ENCODE measurements at regions not wholly inside any gene's neighbourhood (a gene's known extent, or its start where the extent isn't known, plus 50 kb on each side); places are given as distances from the start of the nearest gene placed in this dataset.

- TF ChIP-seq CTCF (IDR thresholded peaks at IDR 0.05), result no peak
- no peak for DNase-seq
- no peaks in the 10 kb centered on the region for H3K36me3 Mint-ChIP-seq (ENCODE audit: low read depth)
- H3K4me3 Mint-ChIP-seq, result no peak overlapping the region
- no peak overlapping the region for H3K27ac Mint-ChIP-seq
- ChIA-PET POLR2A (no interaction called here), CTCF (no interaction called here)
- no peak for ATAC-seq (ENCODE audit: low read depth)
- H3K4me1 Mint-ChIP-seq, result no peaks in the 10 kb centered on the region
- H3K9me3 Mint-ChIP-seq, result peaks cover 9% of the 10 kb centered on the region
- intact Hi-C loops (cut with micrococcal nuclease), result no loop called here
- no peaks in the 10 kb centered on the region for H3K27me3 Mint-ChIP-seq
Observed at GRCh38 chr12:103140286-103140685, 182.8 kb downstream of the ASCL1 start.

GRCh38 chr12:103144278-103144677, 186.8 kb downstream of the ASCL1 start:
- no peak for DNase-seq
- no peak for ATAC-seq (ENCODE audit: low read depth)
- no peak for TF ChIP-seq CTCF (IDR thresholded peaks at IDR 0.05)
- ChIA-PET CTCF (no interaction called here), POLR2A (no interaction called here)
- Mint-ChIP-seq H3K36me3 (ENCODE audit: low read depth) (no peaks in the 10 kb centered on the region), H3K4me3 (no peak overlapping the region), H3K27ac (no peak overlapping the region), H3K9me3 (no peaks in the 10 kb centered on the region), H3K4me1 (no peaks in the 10 kb centered on the region), H3K27me3 (no peaks in the 10 kb centered on the region)
- intact Hi-C loops (cut with micrococcal nuclease), result no loop called here

- ATAC-seq (ENCODE audit: low read depth) (no peak), DNase-seq (no peak)
- no peaks in the 10 kb centered on the region for H3K36me3 Mint-ChIP-seq (ENCODE audit: low read depth)
- no peak for TF ChIP-seq CTCF (IDR thresholded peaks at IDR 0.05)
- intact Hi-C loops (cut with micrococcal nuclease), result no loop called here
- H3K4me1 Mint-ChIP-seq, result no peaks in the 10 kb centered on the region
- H3K9me3 Mint-ChIP-seq, result peaks cover 4% of the 10 kb centered on the region
- ChIA-PET CTCF (no interaction called here), POLR2A (no interaction called here)
- H3K4me3 Mint-ChIP-seq, result no peak overlapping the region
- H3K27ac Mint-ChIP-seq, result no peak overlapping the region
- peaks cover 3% of the 10 kb centered on the region for H3K27me3 Mint-ChIP-seq
Observed at GRCh38 chr12:103160622-103161021, 203.1 kb downstream of the ASCL1 start.

- no peaks in the 10 kb centered on the region for H3K4me1 Mint-ChIP-seq
- H3K27me3 Mint-ChIP-seq, result peaks cover 3% of the 10 kb centered on the region
- no peak overlapping the region for H3K27ac Mint-ChIP-seq
- ATAC-seq (ENCODE audit: low read depth), result no peak
- DNase-seq, result no peak
- no peak overlapping the region for H3K4me3 Mint-ChIP-seq
- H3K36me3 Mint-ChIP-seq (ENCODE audit: low read depth), result no peaks in the 10 kb centered on the region
- H3K9me3 Mint-ChIP-seq, result peaks cover 4% of the 10 kb centered on the region
- ChIA-PET POLR2A (no interaction called here), CTCF (no interaction called here)
- intact Hi-C loops (cut with micrococcal nuclease), result no loop called here
- TF ChIP-seq CTCF (IDR thresholded peaks at IDR 0.05), result no peak
Observed at GRCh38 chr12:103161582-103162362, 204.3 kb downstream of the ASCL1 start.

GRCh38 chr12:103166949-103167348, 209.5 kb downstream of the ASCL1 start:
- DNase-seq (no peak), ATAC-seq (ENCODE audit: low read depth) (no peak)
- Mint-ChIP-seq H3K9me3 (no peaks in the 10 kb centered on the region), H3K4me1 (no peaks in the 10 kb centered on the region), H3K27ac (no peak overlapping the region), H3K4me3 (no peak overlapping the region), H3K27me3 (peaks cover 3% of the 10 kb centered on the region), H3K36me3 (ENCODE audit: low read depth) (no peaks in the 10 kb centered on the region)
- no peak for TF ChIP-seq CTCF (IDR thresholded peaks at IDR 0.05)
- ChIA-PET CTCF (interaction anchor here (0.6 kb wide), 1 partner anchor 49 kb away, joined by 3 read pairs; no protein-coding TSS in a partner anchor), POLR2A (no interaction called here)
- intact Hi-C loops (cut with micrococcal nuclease), result no loop called here

Measured in activated B cell treated with CpG ODN at 0.5 μM for 24 hours (primary cell).